HepG2 (cell line): ENCODE measurements at regions not wholly inside any gene's neighbourhood (a gene's known extent, or its start where the extent isn't known, plus 50 kb on each side); places are given as distances from the start of the nearest gene placed in this dataset.

Source experiments
- ATAC-seq: fragments of 200-7000 bp; cut with Tn5 transposase; 3 replicates; pipeline ENCODE4 v1.9.1; 2020; ENCODE audit warnings: mild to moderate bottlenecking, moderate library complexity
- BruUV-seq: library from RNA; stranded (reverse); fragments of 400-500 nt; replicated peaks from 2 replicates; lab custom pipeline; 2021; lab: Mats Ljungman, UMichigan
- CTCF ChIA-PET: fragments of 300-600 bp; formaldehyde crosslinking; extraction: SDS; loops from one replicate; lab custom pipeline; 2021; ENCODE audit warnings: low total read pairs, inconsistent platforms, low intra/inter-chr PET ratio; lab: Yijun Ruan, JAX
- POLR2A ChIA-PET: fragments of 350-600 bp; sonication (Branson Sonifier 250); formaldehyde crosslinking; loops from one replicate; lab custom pipeline; 2020; ENCODE audit warnings: antibody characterized with exemption, inconsistent platforms; lab: Yijun Ruan, JAX
- DNase-seq: peaks from one replicate; pipeline ENCODE4 v3.0.0-alpha.2; 2015; ENCODE audit warnings: low spot score
- FAIRE-seq: peaks from 3 replicates; lab custom pipeline; 2011; peaks lifted over from hg19 to GRCh38; lab: Jason Lieb, UNC
- H2AFZ ChIP-seq: one replicate; pipeline ENCODE4 v1.6.1; 2011; ENCODE audit warnings: low read length, inconsistent platforms
- H3K27ac ChIP-seq: fragments of 300-600 bp; 3 replicates; pipeline ENCODE4 v1.8.0; 2011; ENCODE audit warnings: mixed run types, mild to moderate bottlenecking, mixed read lengths, low read length, inconsistent platforms; ENCODE audit not compliant: insufficient read depth; ENCODE audit errors: extremely low read length
- H3K27me3 ChIP-seq, 2 experiments: fragments of 200-600 bp in 1 of 2; 2 replicates in 1 of 2; 3 replicates in 1 of 2; pipeline versions ENCODE4 v1.6.0 to v1.8.0; 2011; ENCODE audit warnings: low read length in 2 of 2, mild to moderate bottlenecking in 2 of 2, moderate library complexity in 2 of 2, inconsistent platforms in 1 of 2; ENCODE audit not compliant: insufficient read depth in 2 of 2, control insufficient read depth in 1 of 2
- H3K36me3 ChIP-seq, 2 experiments: fragments of 200-600 bp in 1 of 2; replicated peaks in 1 of 2; 2 replicates in 1 of 2; 3 replicates in 1 of 2; pipeline versions ENCODE4 v1.5.1 to v1.8.0; 2011; ENCODE audit warnings: low read length in 2 of 2, inconsistent platforms in 1 of 2; ENCODE audit not compliant: insufficient read depth in 2 of 2, control insufficient read depth in 1 of 2
- H3K4me1 ChIP-seq: 2 replicates; pipeline ENCODE4 v1.5.1; 2012; ENCODE audit warnings: low read length, inconsistent platforms; ENCODE audit not compliant: insufficient read depth
- H3K4me2 ChIP-seq: 2 replicates; pipeline ENCODE4 v1.6.0; 2011; ENCODE audit warnings: low read depth, low read length, inconsistent platforms
- H3K4me3 ChIP-seq, 3 experiments: fragments of 200-600 bp in 1 of 3; sonication (generic), shearing (Covaris generic) in 1 of 3; replicated peaks in 1 of 3; 2 replicates each; pipeline ENCODE4 v1.5.1; 2011 to 2016; ENCODE audit warnings: low read length in 3 of 3, inconsistent platforms in 2 of 3, low read depth in 2 of 3, mild to moderate bottlenecking in 2 of 3, control low read depth in 1 of 3, mixed read lengths in 1 of 3; ENCODE audit not compliant: insufficient read depth in 1 of 3
- H3K79me2 ChIP-seq: one replicate; pipeline ENCODE4 v1.6.1; 2011; ENCODE audit warnings: low read length, inconsistent platforms; ENCODE audit not compliant: insufficient read depth
- H3K9ac ChIP-seq: 2 replicates; pipeline ENCODE4 v1.6.0; 2011; ENCODE audit warnings: mild to moderate bottlenecking, low read depth, low read length, inconsistent platforms; ENCODE audit not compliant: insufficient read depth
- H3K9me3 ChIP-seq: 2 replicates; pipeline ENCODE4 v1.5.1; 2012; ENCODE audit warnings: mild to moderate bottlenecking, low read length
- H4K20me1 ChIP-seq: 2 replicates; pipeline ENCODE4 v1.6.0; 2011; ENCODE audit warnings: inconsistent platforms, mild to moderate bottlenecking, low read length, moderate library complexity; ENCODE audit not compliant: insufficient read depth
- HNRNPK ChIP-seq: fragments of 200-400 bp; formaldehyde crosslinking; IDR thresholded peaks from 2 replicates; pipeline ENCODE4 v1.6.1; 2018; ENCODE audit warnings: low read length, low read depth, moderate library complexity, mild to moderate bottlenecking; ENCODE audit not compliant: poor library complexity, severe bottlenecking
- KLF13 ChIP-seq: sonication (generic); formaldehyde crosslinking; IDR thresholded peaks from 2 replicates; pipeline ENCODE4 v1.4.0; 2020; ENCODE audit warnings: mild to moderate bottlenecking, missing genetic modification reagents
- MAFF ChIP-seq: IDR thresholded peaks from 2 replicates; pipeline ENCODE4 v1.6.1; 2011; ENCODE audit warnings: low read depth, low read length, improper control_type of control experiment
- MYNN ChIP-seq: sonication (generic); formaldehyde crosslinking; IDR thresholded peaks from 2 replicates; pipeline ENCODE4 v1.4.0; 2020; ENCODE audit warnings: mild to moderate bottlenecking, low read depth, missing genetic modification reagents
- NPAS2 ChIP-seq: sonication (generic); formaldehyde crosslinking; IDR thresholded peaks from 2 replicates; pipeline ENCODE4 v1.8.0; 2022; ENCODE audit warnings: mild to moderate bottlenecking, missing genetic modification reagents, borderline replicate concordance
- SRSF1 ChIP-seq: fragments of 200-400 bp; formaldehyde crosslinking; optimal IDR thresholded peaks from 2 replicates; pipeline ENCODE3; 2017; ENCODE audit warnings: mild to moderate bottlenecking, low read depth, low read length, moderate library complexity
- ZBTB42 ChIP-seq: sonication (generic); formaldehyde crosslinking; IDR thresholded peaks from 2 replicates; pipeline ENCODE4 v1.5.0; 2020; ENCODE audit warnings: mild to moderate bottlenecking, missing genetic modification reagents
- ZNF431 ChIP-seq: sonication (generic); formaldehyde crosslinking; IDR thresholded peaks from 2 replicates; pipeline ENCODE4 v1.9.0; 2022; ENCODE audit warnings: missing genetic modification reagents, low read depth, mild to moderate bottlenecking, borderline replicate concordance
- ZNF550 ChIP-seq: sonication (generic); formaldehyde crosslinking; IDR thresholded peaks from 2 replicates; pipeline ENCODE4 v1.4.0; 2020; ENCODE audit warnings: mild to moderate bottlenecking, missing genetic modification reagents, borderline replicate concordance
- ZNF883 ChIP-seq: sonication (generic); formaldehyde crosslinking; IDR thresholded peaks from 2 replicates; pipeline ENCODE4 v1.5.1; 2020; ENCODE audit warnings: mild to moderate bottlenecking, missing genetic modification reagents; ENCODE audit errors: not compliant biosample characterization
- WGBS: methylation state at CpG from one replicate; pipeline ENCODE4 v1.1.6; 2017; ENCODE audit warnings: low lambda C conversion rate; 5-methylcytosine and 5-hydroxymethylcytosine counted together
- in situ Hi-C: cut with HindIII; loops from 2 replicates; pipeline ENCODE4 v1.10.0; 2017; ENCODE audit warnings: low pct_unique_long_range_greater_than_20kb; ENCODE audit not compliant: extremely low pct_ligation_motif_present
- intact Hi-C: fragments of 100-400 bp; cut with micrococcal nuclease; formaldehyde crosslinking; loops from one replicate; pipeline ENCODE4 v1.10.0; 2022; ENCODE audit not compliant: unreplicated experiment
- TF ChIP-seq, protein P1 (sequence below): sonication (generic); formaldehyde crosslinking; IDR thresholded peaks from 2 replicates; pipeline ENCODE4 v1.4.0; 2020; ENCODE audit warnings: missing genetic modification reagents, borderline replicate concordance

DNA sequence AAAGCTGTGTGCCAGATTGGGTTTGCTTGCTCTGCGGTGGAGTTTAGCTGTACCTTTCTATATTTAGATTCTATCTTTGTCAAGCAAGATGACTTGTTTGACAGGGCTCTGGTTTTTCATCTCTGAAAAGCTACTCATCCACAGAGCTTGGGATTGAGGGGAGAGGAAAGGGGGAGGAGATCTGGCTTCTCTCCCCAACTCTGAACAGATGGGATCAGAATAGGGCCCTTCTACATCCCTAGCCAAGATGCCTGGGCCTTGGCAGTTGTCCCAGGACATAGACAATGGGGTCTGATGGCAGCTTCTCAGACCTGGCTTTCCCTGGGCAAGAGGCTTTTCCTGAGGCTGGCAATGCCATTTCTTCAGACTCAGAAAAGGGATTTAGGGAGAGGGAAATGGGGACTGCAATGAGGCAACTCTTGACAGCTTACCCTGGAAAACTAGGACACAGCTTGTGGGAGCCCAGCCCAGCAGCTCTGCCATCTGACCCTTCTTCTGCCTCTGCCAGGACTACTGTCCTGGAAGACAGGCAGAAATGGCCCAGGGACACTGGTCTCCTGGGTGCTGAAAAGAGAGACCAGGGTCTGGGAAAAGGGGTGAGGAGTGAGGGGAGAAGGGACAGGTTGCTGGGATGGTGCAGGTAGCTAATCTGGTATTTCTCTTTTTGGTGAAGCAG, 50.2 kb upstream of the ASTN2 start:
- no peak overlapping the region for H3K4me2 ChIP-seq
- ChIA-PET POLR2A (no interaction called here), CTCF (no interaction called here)
- H3K27me3 ChIP-seq: no peaks in the 10 kb centered on the region
- H4K20me1 ChIP-seq: no peaks in the 10 kb centered on the region
- ATAC-seq (no peak), FAIRE-seq (no peak), DNase-seq (no peak)
- in situ Hi-C loops (no loop called here), intact Hi-C loops (no loop called here)
- BruUV-seq: no TSS peak
- H2AFZ ChIP-seq: no peak overlapping the region
- no peaks in the 10 kb centered on the region for H3K36me3 ChIP-seq
- H3K79me2 ChIP-seq: no peaks in the 10 kb centered on the region
- TF ChIP-seq NPAS2 (CRISPR knock-in tag): no peak
- no peak for TF ChIP-seq ZNF550
- TF ChIP-seq HNRNPK: no peak
- TF ChIP-seq SRSF1: no peak
- TF ChIP-seq ZBTB42 (CRISPR knock-in tag): no peak
- TF ChIP-seq ZNF883 (CRISPR knock-in tag): no peak
- no peak for TF ChIP-seq MAFF
- no peak for TF ChIP-seq MYNN (CRISPR knock-in tag)
- no peak for TF ChIP-seq KLF13
- TF ChIP-seq ZNF431 (CRISPR knock-in tag): no peak
- TF ChIP-seq, protein P1, sequence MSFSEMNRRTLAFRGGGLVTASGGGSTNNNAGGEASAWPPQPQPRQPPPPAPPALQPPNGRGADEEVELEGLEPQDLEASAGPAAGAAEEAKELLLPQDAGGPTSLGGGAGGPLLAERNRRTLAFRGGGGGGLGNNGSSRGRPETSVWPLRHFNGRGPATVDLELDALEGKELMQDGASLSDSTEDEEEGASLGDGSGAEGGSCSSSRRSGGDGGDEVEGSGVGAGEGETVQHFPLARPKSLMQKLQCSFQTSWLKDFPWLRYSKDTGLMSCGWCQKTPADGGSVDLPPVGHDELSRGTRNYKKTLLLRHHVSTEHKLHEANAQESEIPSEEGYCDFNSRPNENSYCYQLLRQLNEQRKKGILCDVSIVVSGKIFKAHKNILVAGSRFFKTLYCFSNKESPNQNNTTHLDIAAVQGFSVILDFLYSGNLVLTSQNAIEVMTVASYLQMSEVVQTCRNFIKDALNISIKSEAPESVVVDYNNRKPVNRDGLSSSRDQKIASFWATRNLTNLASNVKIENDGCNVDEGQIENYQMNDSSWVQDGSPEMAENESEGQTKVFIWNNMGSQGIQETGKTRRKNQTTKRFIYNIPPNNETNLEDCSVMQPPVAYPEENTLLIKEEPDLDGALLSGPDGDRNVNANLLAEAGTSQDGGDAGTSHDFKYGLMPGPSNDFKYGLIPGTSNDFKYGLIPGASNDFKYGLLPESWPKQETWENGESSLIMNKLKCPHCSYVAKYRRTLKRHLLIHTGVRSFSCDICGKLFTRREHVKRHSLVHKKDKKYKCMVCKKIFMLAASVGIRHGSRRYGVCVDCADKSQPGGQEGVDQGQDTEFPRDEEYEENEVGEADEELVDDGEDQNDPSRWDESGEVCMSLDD (CRISPR knock-in tag): no peak
- H3K4me1 ChIP-seq: peaks cover 3% of the 10 kb centered on the region
- WGBS: no CpG with 5 or more reads among the region's 1 CpG
- H3K4me3 ChIP-seq: no peak overlapping the region
- no peaks in the 10 kb centered on the region for H3K9me3 ChIP-seq
- H3K27ac ChIP-seq: no peak overlapping the region
- H3K9ac ChIP-seq: no peak overlapping the region
